KMS-11 (cell line): ENCODE measurements at regions not wholly inside any gene's neighbourhood (a gene's known extent, or its start where the extent isn't known, plus 50 kb on each side); places are given as distances from the start of the nearest gene placed in this dataset.

ENCODE experiments used
- H2AFZ ChIP-seq: fragments of 200-600 bp; sonication (generic); 2 replicates; pipeline ENCODE4 v1.6.1; 2016; ENCODE audit warnings: antibody characterized with exemption, mixed run types, low read depth
- H3K27ac ChIP-seq: fragments of 200-600 bp; sonication (generic); 2 replicates; pipeline ENCODE4 v1.6.1; 2016; ENCODE audit warnings: mild to moderate bottlenecking, mixed run types
- H3K27me3 ChIP-seq: fragments of 200-600 bp; sonication (generic); 2 replicates; pipeline ENCODE4 v1.6.1; 2017; ENCODE audit warnings: mild to moderate bottlenecking, low read depth, mixed run types, moderate library complexity; ENCODE audit not compliant: insufficient read depth
- H3K36me3 ChIP-seq: fragments of 200-600 bp; sonication (generic); 2 replicates; pipeline ENCODE4 v1.6.1; 2017; ENCODE audit warnings: mild to moderate bottlenecking, mixed run types; ENCODE audit not compliant: insufficient read depth
- H3K4me1 ChIP-seq: fragments of 200-600 bp; sonication (generic); 2 replicates; pipeline ENCODE4 v1.6.1; 2016; ENCODE audit warnings: mild to moderate bottlenecking, low read depth, mixed run types; ENCODE audit not compliant: poor library complexity, severe bottlenecking
- H3K4me2 ChIP-seq: fragments of 200-600 bp; sonication (generic); 2 replicates; pipeline ENCODE4 v1.7.0; 2016; ENCODE audit warnings: mild to moderate bottlenecking, mixed run types
- H3K4me3 ChIP-seq: fragments of 200-600 bp; sonication (generic); IDR thresholded peaks from 2 replicates; pipeline ENCODE4 v1.6.1; 2017; ENCODE audit warnings: low read depth, low read length, mixed read lengths; ENCODE audit not compliant: insufficient read depth
- H3K79me2 ChIP-seq: fragments of 200-600 bp; sonication (generic); 2 replicates; pipeline ENCODE4 v1.6.1; 2016; ENCODE audit warnings: low read depth, mixed run types; ENCODE audit not compliant: insufficient read depth
- H3K9ac ChIP-seq: fragments of 200-600 bp; sonication (generic); 2 replicates; pipeline ENCODE4 v1.6.1; 2016; ENCODE audit warnings: mild to moderate bottlenecking, mixed run types
- H4K20me1 ChIP-seq: fragments of 200-600 bp; sonication (generic); 2 replicates; pipeline ENCODE4 v1.6.1; 2016; ENCODE audit warnings: mild to moderate bottlenecking, mixed run types; ENCODE audit not compliant: insufficient read depth
- CTCF ChIP-seq: fragments of 200-600 bp; sonication (generic); conservative IDR thresholded peaks from 2 replicates; pipeline ENCODE4 v1.6.1; 2017; ENCODE audit warnings: low read depth, mild to moderate bottlenecking, antibody characterized with exemption, low read length, moderate library complexity, mixed read lengths

DNA sequence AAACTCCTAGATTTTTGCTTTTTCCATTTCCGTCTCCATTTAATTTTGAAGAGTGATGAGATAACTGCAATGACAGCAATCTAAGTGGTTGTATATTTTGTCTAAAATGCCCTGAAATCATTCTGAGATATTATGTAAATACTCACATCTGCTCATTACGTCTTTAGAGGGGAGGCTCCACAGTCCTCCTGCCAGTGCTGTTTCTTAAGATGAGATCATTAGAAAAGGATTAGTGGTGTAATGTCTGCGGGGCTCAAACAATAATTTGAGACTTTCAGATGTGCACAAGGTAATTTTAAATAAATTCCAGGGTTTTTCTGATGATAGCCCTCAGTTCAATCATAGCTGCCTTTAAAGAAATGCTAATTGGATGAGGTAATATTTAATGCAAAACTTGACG lies 437.9 kb downstream of the FOXO1 start:
- no peak for TF ChIP-seq CTCF
- no peak overlapping the region for H3K27ac ChIP-seq
- no peaks in the 10 kb centered on the region for H4K20me1 ChIP-seq
- H3K4me2 ChIP-seq, result no peak overlapping the region
- H3K4me1 ChIP-seq, result no peaks in the 10 kb centered on the region
- H3K27me3 ChIP-seq, result no peaks in the 10 kb centered on the region
- no peak overlapping the region for H3K4me3 ChIP-seq
- H3K9ac ChIP-seq, result no peak overlapping the region
- H2AFZ ChIP-seq, result no peak overlapping the region
- H3K36me3 ChIP-seq, result no peaks in the 10 kb centered on the region
- H3K79me2 ChIP-seq, result no peaks in the 10 kb centered on the region

DNA sequence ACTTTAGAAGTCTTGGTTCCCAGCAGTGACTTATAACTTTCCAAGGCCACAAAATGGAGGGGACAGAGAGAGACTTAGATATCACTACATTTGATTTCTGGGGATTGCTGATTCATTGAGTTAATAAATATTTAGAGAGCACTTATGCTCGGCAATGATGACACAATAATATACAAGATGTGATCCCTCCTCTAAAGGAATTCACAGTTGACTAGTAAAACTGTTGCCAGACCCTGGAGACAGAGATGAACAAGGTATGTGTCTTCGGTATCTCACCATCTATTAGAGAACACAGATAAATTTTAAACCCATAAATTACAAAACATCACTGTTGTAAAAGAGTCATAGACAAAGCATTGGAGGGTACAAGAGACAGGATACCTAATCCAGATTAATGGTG lies 437.5 kb downstream of the FOXO1 start:
- Histone ChIP-seq H3K4me3 (no peak overlapping the region), H3K4me1 (no peaks in the 10 kb centered on the region), H3K4me2 (no peak overlapping the region), H3K27me3 (no peaks in the 10 kb centered on the region), H3K36me3 (no peaks in the 10 kb centered on the region), H4K20me1 (no peaks in the 10 kb centered on the region), H3K27ac (no peak overlapping the region), H3K9ac (no peak overlapping the region), H3K79me2 (no peaks in the 10 kb centered on the region), H2AFZ (no peak overlapping the region)
- TF ChIP-seq CTCF, result no peak

DNA sequence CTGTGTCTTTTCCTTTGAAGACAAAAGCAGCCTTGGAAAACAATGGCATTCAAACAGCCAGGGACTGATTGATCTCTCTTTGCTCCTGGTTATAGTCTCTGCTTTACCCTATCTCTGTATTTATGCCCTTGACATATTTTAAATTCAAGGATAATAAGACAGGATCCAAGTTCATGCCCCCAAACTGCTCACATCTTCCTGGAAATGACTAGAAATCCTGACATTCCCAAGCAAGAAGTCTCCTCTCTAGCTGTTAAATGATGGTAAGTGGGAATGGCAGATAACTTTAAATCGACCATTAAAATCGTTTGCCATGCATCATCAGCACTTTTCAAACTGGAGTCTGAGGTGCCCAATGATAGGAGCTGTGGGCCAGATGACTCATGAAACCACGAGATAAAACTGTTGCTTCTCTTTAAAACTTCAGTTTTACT lies 435.6 kb downstream of the FOXO1 start:
- no peak for TF ChIP-seq CTCF
- Histone ChIP-seq H3K27ac (no peak overlapping the region), H3K9ac (no peak overlapping the region), H3K36me3 (no peaks in the 10 kb centered on the region), H4K20me1 (no peaks in the 10 kb centered on the region), H3K4me2 (no peak overlapping the region), H3K4me3 (no peak overlapping the region), H3K27me3 (no peaks in the 10 kb centered on the region), H2AFZ (no peak overlapping the region), H3K4me1 (no peaks in the 10 kb centered on the region), H3K79me2 (no peaks in the 10 kb centered on the region)

GRCh38 chr13:40231311-40231710 lies 435.1 kb downstream of the FOXO1 start:
- TF ChIP-seq CTCF, result no peak

DNA sequence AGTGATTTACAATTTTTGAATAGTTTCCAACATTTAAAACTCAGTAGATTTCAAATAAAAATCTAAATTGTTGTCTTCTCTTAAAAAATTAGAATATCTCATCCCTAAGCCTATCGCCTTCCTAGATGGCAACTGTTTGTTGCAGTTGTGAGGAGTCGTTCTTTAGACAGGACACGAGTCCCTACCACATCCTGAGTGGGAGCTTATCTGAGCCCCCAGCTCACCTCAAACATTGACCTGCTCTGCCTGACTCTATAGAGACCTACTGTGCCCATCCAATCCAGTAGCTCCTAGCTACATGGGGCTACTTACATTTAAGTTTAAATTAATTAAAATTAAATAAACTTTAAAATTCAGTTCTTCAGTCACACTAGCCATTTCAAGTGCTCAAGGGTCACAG lies 434.7 kb downstream of the FOXO1 start:
- Histone ChIP-seq H3K9ac (no peak overlapping the region), H3K27me3 (no peaks in the 10 kb centered on the region), H3K4me2 (no peak overlapping the region), H3K79me2 (no peaks in the 10 kb centered on the region), H3K4me1 (no peaks in the 10 kb centered on the region), H3K4me3 (no peak overlapping the region), H4K20me1 (no peaks in the 10 kb centered on the region), H2AFZ (no peak overlapping the region), H3K27ac (no peak overlapping the region), H3K36me3 (no peaks in the 10 kb centered on the region)
- no peak for TF ChIP-seq CTCF

More at GRCh38 chr13:40231311-40231710, 435.1 kb downstream of the FOXO1 start:
- Histone ChIP-seq H3K27me3 (no peaks in the 10 kb centered on the region), H3K27ac (no peak overlapping the region), H4K20me1 (no peaks in the 10 kb centered on the region), H3K4me2 (no peak overlapping the region), H3K4me3 (no peak overlapping the region), H3K9ac (no peak overlapping the region), H3K4me1 (no peaks in the 10 kb centered on the region), H3K36me3 (no peaks in the 10 kb centered on the region), H2AFZ (no peak overlapping the region), H3K79me2 (no peaks in the 10 kb centered on the region)
